Activated T-cell treated with anti-CD3 and anti-CD28 coated beads, Interleukin-2, amount 50 U/mL, for 72 hours (primary cell): ENCODE measurements at regions not wholly inside any gene's neighbourhood (a gene's known extent, or its start where the extent isn't known, plus 50 kb on each side); places are given as distances from the start of the nearest gene placed in this dataset.
A peak's percentile ranks its signal among the peaks of the same experiment; 100 is the strongest.

Experiments
- ATAC-seq, 2 donors: fragments of 150-1000 bp; cut with Tn5 transposase; replicated peaks in 1 of 2; 2 replicates each; pipeline ENCODE4 v1.10.0; 2021; ENCODE audit warnings: moderate library complexity in 2 of 2, mild to moderate bottlenecking in 1 of 2
- DNase-seq, 2 donors: peaks; one replicate each; pipeline ENCODE4 v3.0.0; 2021 to 2022; ENCODE audit warnings: mixed read lengths in 1 of 2
- H3K27ac Mint-ChIP-seq: one replicate; pipeline ENCODE4 v1.8.0; 2022; ENCODE audit warnings: mild to moderate bottlenecking, moderate library complexity, mixed read lengths
- H3K27me3 Mint-ChIP-seq: one replicate; pipeline ENCODE4 v1.8.0; 2022; ENCODE audit warnings: low read depth, mixed read lengths
- H3K36me3 Mint-ChIP-seq, 2 donors: one replicate each; pipeline ENCODE4 v1.8.0; 2022; ENCODE audit warnings: mixed read lengths in 2 of 2, mild to moderate bottlenecking in 1 of 2; ENCODE audit not compliant: insufficient read depth in 2 of 2
- H3K4me1 Mint-ChIP-seq: one replicate; pipeline ENCODE4 v1.8.0; 2022; ENCODE audit warnings: low read depth, mixed read lengths
- H3K4me3 Mint-ChIP-seq, 2 donors: one replicate each; pipeline ENCODE4 v1.8.0; 2022; ENCODE audit warnings: mild to moderate bottlenecking in 2 of 2, mixed read lengths in 2 of 2, moderate library complexity in 2 of 2
- H3K9me3 Mint-ChIP-seq, 2 donors: one replicate each; pipeline ENCODE4 v1.8.0; 2022; ENCODE audit warnings: mixed read lengths in 2 of 2

DNA sequence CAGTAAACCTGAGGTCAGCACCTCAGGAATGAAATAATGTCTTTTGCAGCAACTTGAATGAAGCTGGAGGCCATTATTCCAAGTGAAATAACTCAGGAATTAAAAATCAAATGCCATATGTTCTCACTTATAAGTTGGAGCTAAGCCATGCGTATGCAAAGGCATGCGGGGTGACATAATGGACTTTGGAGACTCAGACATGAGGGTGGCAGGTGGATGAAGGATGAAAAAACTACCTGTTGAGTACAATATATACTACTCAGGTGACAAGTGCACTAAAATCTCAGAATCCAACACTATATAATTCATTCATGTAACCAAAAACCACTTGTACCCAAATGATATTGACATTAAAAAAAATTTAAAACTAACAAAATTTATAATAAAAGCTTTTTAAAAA is 1416.9 kb downstream of the UQCRFS1 start:
- ATAC-seq (no peak), DNase-seq (no peak)
- Mint-ChIP-seq H3K4me3 (peak overlapping the region in 1 of 2 donors; percentile 36), H3K9me3 (no peaks in the 10 kb centered on the region), H3K27me3 (no peaks in the 10 kb centered on the region), H3K4me1 (peaks cover 12% of the 10 kb centered on the region), H3K27ac (no peak overlapping the region), H3K36me3 (peaks cover 8 to 26% of the 10 kb centered on the region in 2 donors)

- H3K9me3 Mint-ChIP-seq: no peaks in the 10 kb centered on the region
- no peaks in the 10 kb centered on the region for H3K27me3 Mint-ChIP-seq
- no peak for DNase-seq
- H3K36me3 Mint-ChIP-seq: peaks cover 8 to 28% of the 10 kb centered on the region in 2 donors
- peak overlapping the region; percentile 36 to 92 for H3K4me3 Mint-ChIP-seq
- H3K27ac Mint-ChIP-seq: no peak overlapping the region
- no peak for ATAC-seq
- H3K4me1 Mint-ChIP-seq: peaks cover 19% of the 10 kb centered on the region
Measured at GRCh38 chr19:27795369-27795768, 1417.6 kb downstream of the UQCRFS1 start.

- no peak for DNase-seq
- H3K4me3 Mint-ChIP-seq: peak overlapping the region; percentile 92 to 97
- peaks cover 19% of the 10 kb centered on the region for H3K4me1 Mint-ChIP-seq
- H3K36me3 Mint-ChIP-seq: peaks cover 8 to 23% of the 10 kb centered on the region in 2 donors
- H3K27me3 Mint-ChIP-seq: no peaks in the 10 kb centered on the region
- no peak for ATAC-seq
- H3K9me3 Mint-ChIP-seq: no peaks in the 10 kb centered on the region
- H3K27ac Mint-ChIP-seq: peak overlapping the region; percentile 68
Measured at GRCh38 chr19:27794494-27795042, 1418.4 kb downstream of the UQCRFS1 start.

DNA sequence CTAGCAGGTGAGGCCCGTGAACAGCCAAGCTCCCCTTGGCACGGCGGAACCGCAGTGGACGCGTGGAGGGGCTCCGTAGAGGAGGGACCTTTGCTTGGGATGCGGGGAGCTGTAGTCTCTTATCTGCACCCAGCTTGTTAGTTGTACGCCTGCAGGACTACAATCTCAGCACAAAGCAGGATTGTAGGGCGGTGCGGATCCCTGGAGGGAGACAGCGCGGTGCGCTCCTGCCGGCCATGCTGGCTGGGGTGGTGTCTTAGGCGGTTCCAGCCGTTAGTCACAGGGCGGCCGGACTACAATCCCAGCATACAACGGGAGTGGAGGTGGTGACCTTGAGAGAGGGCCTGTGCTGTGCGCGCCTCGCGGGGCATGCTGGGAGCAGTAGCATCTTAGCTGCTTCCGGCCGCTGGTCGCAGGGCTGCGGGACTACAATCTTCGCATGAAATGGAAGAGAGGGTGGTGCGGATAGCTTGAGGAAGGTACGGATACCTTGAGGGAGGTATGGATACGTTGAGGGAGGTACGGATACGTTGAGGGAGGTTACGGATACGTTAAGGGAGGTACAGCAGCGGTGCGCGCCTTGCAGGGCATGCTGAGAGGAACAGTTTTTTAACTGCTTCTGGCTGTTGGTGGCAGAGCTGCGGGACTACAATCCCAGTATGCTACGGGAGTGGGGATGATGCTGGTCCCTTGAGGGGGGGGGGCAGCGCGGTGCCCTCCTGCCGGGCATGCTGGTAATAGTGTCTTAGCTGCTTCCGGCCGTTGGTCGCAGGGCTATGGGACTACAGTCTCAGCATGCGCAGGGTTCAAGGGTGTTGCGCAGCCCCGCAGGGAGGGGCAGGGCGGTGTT is 1419.1 kb downstream of the UQCRFS1 start:
- Mint-ChIP-seq H3K4me1 (peaks cover 19% of the 10 kb centered on the region), H3K4me3 (peak overlapping the region; percentile 92 to 97), H3K27ac (peak overlapping the region; percentile 90), H3K9me3 (no peaks in the 10 kb centered on the region), H3K27me3 (no peaks in the 10 kb centered on the region), H3K36me3 (peaks cover 8 to 24% of the 10 kb centered on the region in 2 donors)
- ATAC-seq: peak; percentile 94 to 95
- peak; percentile 90 to 94 for DNase-seq

- Mint-ChIP-seq H3K9me3 (no peaks in the 10 kb centered on the region), H3K27ac (peak overlapping the region; percentile 90), H3K4me1 (peaks cover 19% of the 10 kb centered on the region), H3K27me3 (no peaks in the 10 kb centered on the region), H3K4me3 (peak overlapping the region; percentile 92 to 97), H3K36me3 (peaks cover 10 to 28% of the 10 kb centered on the region in 2 donors)
- peak; percentile 78 to 85 for DNase-seq
- peak; percentile 88 for ATAC-seq
Measured at GRCh38 chr19:27793128-27793643, 1419.8 kb downstream of the UQCRFS1 start.

GRCh38 chr19:27792576-27793127 is 1420.3 kb downstream of the UQCRFS1 start:
- Mint-ChIP-seq H3K4me1 (peaks cover 19% of the 10 kb centered on the region), H3K9me3 (peaks cover 0 to 2% of the 10 kb centered on the region in 2 donors), H3K27ac (peak overlapping the region; percentile 90), H3K27me3 (no peaks in the 10 kb centered on the region), H3K4me3 (peak overlapping the region; percentile 92 to 97), H3K36me3 (peaks cover 12 to 27% of the 10 kb centered on the region in 2 donors)
- ATAC-seq (no peak), DNase-seq (no peak)

DNA sequence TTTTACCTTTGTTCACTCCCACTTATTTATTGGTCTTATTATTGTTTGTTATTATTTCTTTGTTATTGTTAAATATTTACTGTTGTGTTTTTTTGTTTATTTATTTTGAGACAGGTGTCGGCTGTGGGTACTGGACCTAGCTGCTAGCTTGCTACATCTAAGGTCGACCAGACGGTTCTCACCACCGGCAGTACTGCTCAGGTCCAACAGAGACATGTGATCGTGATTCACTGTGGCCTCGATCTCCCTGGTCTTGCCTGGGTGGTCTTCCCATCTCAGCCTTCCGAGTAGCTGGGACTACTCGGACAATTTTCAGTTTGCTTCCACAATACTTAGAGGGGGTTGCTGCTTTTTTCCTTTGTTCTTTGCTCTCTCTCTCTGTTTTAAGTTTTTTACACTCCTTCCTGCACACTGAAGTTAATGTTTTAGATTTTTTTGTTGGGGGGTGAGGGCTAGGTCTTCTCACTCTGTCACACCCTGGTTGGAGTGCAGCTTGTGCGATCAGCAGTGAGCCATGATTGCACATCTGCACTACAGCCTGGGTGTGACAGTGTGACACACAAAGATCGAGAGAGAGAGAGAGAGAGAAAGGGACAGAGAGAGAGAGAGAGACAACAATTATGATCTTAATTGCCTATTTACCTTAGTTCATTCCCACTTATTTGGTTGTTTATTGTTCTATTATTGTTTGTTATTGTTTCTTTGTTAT is 1432.4 kb downstream of the UQCRFS1 start:
- Mint-ChIP-seq H3K4me1 (peaks cover 2% of the 10 kb centered on the region), H3K27ac (peak overlapping the region; percentile 25), H3K27me3 (no peaks in the 10 kb centered on the region), H3K9me3 (peaks cover 19 to 22% of the 10 kb centered on the region in 2 donors), H3K36me3 (peaks cover 27 to 64% of the 10 kb centered on the region in 2 donors), H3K4me3 (no peak overlapping the region)
- DNase-seq (no peak), ATAC-seq (no peak)

DNA sequence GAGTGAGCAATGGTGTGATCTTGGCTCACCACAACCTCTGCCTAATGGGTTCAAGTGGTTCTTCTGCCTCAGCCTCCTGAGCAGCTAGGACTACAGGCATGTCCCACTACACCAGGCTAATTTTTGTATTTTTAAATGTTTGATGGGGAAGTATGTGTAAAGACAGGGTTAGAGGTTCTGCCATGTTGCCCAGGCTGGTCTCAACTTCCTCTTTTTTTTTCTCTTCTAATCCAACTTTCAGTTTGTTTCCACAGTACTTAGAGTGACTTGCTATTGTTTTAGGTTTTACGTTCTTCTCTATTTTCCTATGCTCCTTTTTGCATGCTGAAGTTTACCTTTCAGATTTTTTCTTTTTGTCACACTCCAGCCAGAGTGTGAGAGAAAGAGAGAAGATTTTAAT is 1433.0 kb downstream of the UQCRFS1 start:
- H3K4me1 Mint-ChIP-seq: no peaks in the 10 kb centered on the region
- ATAC-seq (no peak), DNase-seq (no peak)
- no peak overlapping the region for H3K4me3 Mint-ChIP-seq
- H3K9me3 Mint-ChIP-seq: peaks cover 22 to 26% of the 10 kb centered on the region in 2 donors
- no peaks in the 10 kb centered on the region for H3K27me3 Mint-ChIP-seq
- H3K36me3 Mint-ChIP-seq: peaks cover 31 to 66% of the 10 kb centered on the region in 2 donors
- H3K27ac Mint-ChIP-seq: no peak overlapping the region

- Mint-ChIP-seq H3K27me3 (no peaks in the 10 kb centered on the region), H3K9me3 (peaks cover 32 to 40% of the 10 kb centered on the region in 2 donors), H3K27ac (no peak overlapping the region), H3K4me1 (no peaks in the 10 kb centered on the region), H3K4me3 (no peak overlapping the region), H3K36me3 (peaks cover 50 to 79% of the 10 kb centered on the region in 2 donors)
- DNase-seq (no peak), ATAC-seq (no peak)
Measured at GRCh38 chr19:27777726-27778125, 1435.2 kb downstream of the UQCRFS1 start.

DNA sequence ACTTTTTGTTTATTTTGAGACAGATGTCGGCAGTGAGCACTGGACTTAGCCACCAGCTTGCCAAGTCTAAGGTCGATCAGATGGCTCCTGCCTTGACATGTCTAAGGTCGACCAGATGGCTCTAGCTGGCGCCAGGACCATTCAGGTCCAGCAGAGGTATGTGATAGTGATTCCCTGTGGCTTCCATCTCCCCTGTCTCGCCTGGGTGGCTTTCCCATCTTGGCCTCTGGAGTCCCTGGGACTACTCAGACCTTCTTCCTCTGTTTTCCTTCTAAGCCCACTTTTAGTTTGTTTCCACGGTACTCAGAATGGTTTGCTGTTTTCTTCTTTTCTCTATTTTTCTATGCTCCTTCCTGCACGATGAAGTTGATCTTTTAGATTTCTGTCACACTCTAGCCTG is 1435.7 kb downstream of the UQCRFS1 start:
- ATAC-seq (no peak), DNase-seq (no peak)
- H3K9me3 Mint-ChIP-seq: peaks cover 35 to 45% of the 10 kb centered on the region in 2 donors
- H3K36me3 Mint-ChIP-seq: peaks cover 53 to 81% of the 10 kb centered on the region in 2 donors
- no peaks in the 10 kb centered on the region for H3K4me1 Mint-ChIP-seq
- H3K27ac Mint-ChIP-seq: no peak overlapping the region
- H3K4me3 Mint-ChIP-seq: no peak overlapping the region
- no peaks in the 10 kb centered on the region for H3K27me3 Mint-ChIP-seq

GRCh38 chr19:27776524-27776923 is 1436.4 kb downstream of the UQCRFS1 start:
- no peak for ATAC-seq
- H3K4me3 Mint-ChIP-seq: no peak overlapping the region
- H3K36me3 Mint-ChIP-seq: peaks cover 57 to 88% of the 10 kb centered on the region in 2 donors
- no peaks in the 10 kb centered on the region for H3K4me1 Mint-ChIP-seq
- no peaks in the 10 kb centered on the region for H3K27me3 Mint-ChIP-seq
- no peak for DNase-seq
- no peak overlapping the region for H3K27ac Mint-ChIP-seq
- H3K9me3 Mint-ChIP-seq: peaks cover 38 to 48% of the 10 kb centered on the region in 2 donors

DNA sequence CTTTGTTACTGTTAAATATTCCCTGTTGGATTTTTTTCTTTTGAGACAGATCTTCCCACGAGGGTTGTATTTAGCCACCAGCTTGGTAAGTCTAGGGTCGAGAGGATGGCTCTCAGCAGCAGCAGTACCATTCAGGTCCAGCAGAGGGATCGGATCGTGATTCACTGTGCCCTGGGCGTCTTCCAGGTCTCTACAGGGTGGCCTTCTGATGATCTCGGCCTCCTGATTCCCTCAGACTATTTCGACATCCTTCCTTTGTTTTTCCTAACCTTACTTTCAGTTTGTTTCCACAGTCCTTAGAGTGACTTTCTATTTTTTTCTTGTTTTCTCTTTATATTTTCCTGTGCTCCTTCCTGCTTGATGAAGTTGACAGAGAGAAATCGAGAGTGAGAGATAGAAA is 1436.9 kb downstream of the UQCRFS1 start:
- no peak for ATAC-seq

More for the DNA sequence above, 1436.9 kb downstream of the UQCRFS1 start:
- Mint-ChIP-seq H3K4me3 (no peak overlapping the region), H3K4me1 (no peaks in the 10 kb centered on the region), H3K36me3 (peaks cover 58 to 90% of the 10 kb centered on the region in 2 donors), H3K9me3 (peaks cover 38 to 50% of the 10 kb centered on the region in 2 donors), H3K27ac (no peak overlapping the region), H3K27me3 (no peaks in the 10 kb centered on the region)
- no peak for DNase-seq
